Esophagus squamous epithelium (tissue), 4 donors: ENCODE measurements at regions not wholly inside any gene's neighbourhood (a gene's known extent, or its start where the extent isn't known, plus 50 kb on each side); places are given as distances from the start of the nearest gene placed in this dataset.

Experiments
- POLR2A ChIP-seq, 4 donors: fragments of 450-650 bp; IDR thresholded peaks; one replicate each; pipeline ENCODE4 v1.6.1; 2017; ENCODE audit warnings: antibody characterized with exemption in 4 of 4, mild to moderate bottlenecking in 4 of 4, moderate library complexity in 3 of 4
- TF ChIP-seq, protein P1 (sequence below), 6 experiments: fragments of 450-650 bp in 4 of 6; fragments of 200-600 bp in 2 of 6; sonication (generic) in 2 of 6; IDR thresholded peaks; one replicate each; pipeline ENCODE4 v1.5.1; 2016 to 2019; ENCODE audit warnings: antibody characterized with exemption in 6 of 6, mild to moderate bottlenecking in 4 of 6, moderate library complexity in 4 of 6

DNA sequence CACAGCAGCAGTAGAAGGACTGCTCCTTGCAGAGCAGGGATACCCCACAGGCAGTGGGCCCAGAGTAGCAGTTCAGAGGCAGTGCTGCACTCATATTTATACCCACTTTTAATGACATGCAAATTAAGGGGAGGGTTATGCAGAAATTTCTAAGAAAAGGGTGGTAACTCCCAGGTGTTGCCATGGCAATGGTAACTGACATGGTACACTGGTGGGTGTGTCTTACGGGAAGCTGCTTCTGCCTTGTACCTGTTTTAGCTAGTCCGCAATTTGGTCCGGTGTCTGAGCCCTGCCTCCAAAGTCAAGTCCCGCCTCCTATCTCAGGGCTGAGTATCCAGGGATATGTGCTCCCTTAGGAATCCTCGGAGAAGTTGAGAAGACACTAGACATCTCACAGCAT, 79.2 kb upstream of the UQCRFS1 start:
- TF ChIP-seq, protein P1, sequence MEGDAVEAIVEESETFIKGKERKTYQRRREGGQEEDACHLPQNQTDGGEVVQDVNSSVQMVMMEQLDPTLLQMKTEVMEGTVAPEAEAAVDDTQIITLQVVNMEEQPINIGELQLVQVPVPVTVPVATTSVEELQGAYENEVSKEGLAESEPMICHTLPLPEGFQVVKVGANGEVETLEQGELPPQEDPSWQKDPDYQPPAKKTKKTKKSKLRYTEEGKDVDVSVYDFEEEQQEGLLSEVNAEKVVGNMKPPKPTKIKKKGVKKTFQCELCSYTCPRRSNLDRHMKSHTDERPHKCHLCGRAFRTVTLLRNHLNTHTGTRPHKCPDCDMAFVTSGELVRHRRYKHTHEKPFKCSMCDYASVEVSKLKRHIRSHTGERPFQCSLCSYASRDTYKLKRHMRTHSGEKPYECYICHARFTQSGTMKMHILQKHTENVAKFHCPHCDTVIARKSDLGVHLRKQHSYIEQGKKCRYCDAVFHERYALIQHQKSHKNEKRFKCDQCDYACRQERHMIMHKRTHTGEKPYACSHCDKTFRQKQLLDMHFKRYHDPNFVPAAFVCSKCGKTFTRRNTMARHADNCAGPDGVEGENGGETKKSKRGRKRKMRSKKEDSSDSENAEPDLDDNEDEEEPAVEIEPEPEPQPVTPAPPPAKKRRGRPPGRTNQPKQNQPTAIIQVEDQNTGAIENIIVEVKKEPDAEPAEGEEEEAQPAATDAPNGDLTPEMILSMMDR (IDR thresholded peaks at IDR 0.05), result no peak
- TF ChIP-seq POLR2A (IDR thresholded peaks at IDR 0.05), result no peak
